A673 (cell line): ENCODE measurements at regions not wholly inside any gene's neighbourhood (a gene's known extent, or its start where the extent isn't known, plus 50 kb on each side); places are given as distances from the start of the nearest gene placed in this dataset.

Experiments used
- CTCF ChIP-seq: fragments of 300-800, 200-600 bp; sonication (generic); conservative IDR thresholded peaks from 2 replicates; pipeline ENCODE4 v1.5.1; 2017; ENCODE audit warnings: low read depth, mild to moderate bottlenecking, antibody characterized with exemption, low read length, moderate library complexity, mixed read lengths
- EZH2 ChIP-seq: fragments of 200-600 bp; sonication (generic); IDR thresholded peaks from 2 replicates; pipeline ENCODE4 v1.6.1; 2017; ENCODE audit warnings: borderline replicate concordance, low read depth, mild to moderate bottlenecking, mixed read lengths, antibody characterized with exemption, low read length; ENCODE audit not compliant: poor library complexity, severe bottlenecking

- TF ChIP-seq CTCF (no peak), EZH2 (no peak)
Observed at GRCh38 chr11:123375832-123376231, 54.2 kb upstream of the GRAMD1B start.
